ENCODE measurements at regions not wholly inside any gene's neighbourhood (a gene's known extent, or its start where the extent isn't known, plus 50 kb on each side); places are given as distances from the start of the nearest gene placed in this dataset.

GRCh38 chr5:2992806-2993205 lies 241.3 kb upstream of the IRX2 start:
- no peak for DNase-seq (ENCODE audit: low read depth in 2 of 2)

- DNase-seq (ENCODE audit: low read depth in 2 of 2), result no peak
Measured at GRCh38 chr5:2991884-2992283, 240.4 kb upstream of the IRX2 start.

- no peak for DNase-seq (ENCODE audit: low read depth in 2 of 2)
Measured at GRCh38 chr5:2989517-2989916, 238.0 kb upstream of the IRX2 start.

DNA sequence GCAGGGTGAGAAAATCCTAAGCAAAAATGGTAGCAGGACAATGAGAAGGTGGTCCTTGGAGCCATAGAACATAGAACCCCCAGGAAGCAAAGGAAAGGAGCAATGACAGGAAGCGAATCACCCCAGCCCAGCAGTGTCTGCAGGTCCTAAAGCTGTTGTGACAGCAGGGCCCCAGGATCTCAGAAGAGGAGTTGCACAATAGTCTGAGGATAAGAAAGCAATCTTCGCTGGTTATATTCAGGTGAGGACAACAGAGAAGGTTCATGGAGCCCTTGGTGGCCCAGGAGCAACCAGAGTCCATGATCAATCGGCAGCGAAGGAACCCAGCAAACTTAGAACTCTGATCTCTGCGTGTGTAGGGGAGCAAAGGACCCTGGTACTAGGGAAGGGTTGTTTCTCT lies 234.8 kb upstream of the IRX2 start:
- DNase-seq (ENCODE audit: low read depth in 2 of 2), result no peak

DNA sequence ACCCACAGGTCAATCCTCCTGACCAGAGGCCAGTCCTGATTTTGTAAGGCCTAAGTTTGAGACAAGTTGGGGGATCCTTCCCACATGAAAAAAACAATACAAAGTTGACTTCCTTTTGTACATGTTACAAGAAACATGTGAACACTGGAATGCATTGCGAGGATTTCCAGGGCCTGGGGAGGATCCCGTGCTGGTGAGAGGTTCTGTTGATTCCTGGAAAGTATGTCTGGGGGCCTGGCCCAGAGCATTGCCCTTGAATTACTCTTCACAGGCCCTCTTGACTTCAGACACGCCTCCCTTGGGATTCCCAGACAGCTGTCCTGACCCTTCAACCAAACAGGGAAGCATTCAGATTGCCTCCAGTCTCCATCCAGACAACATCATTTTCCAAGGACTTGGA lies 234.2 kb upstream of the IRX2 start:
- no peak for DNase-seq (ENCODE audit: low read depth in 2 of 2)

DNA sequence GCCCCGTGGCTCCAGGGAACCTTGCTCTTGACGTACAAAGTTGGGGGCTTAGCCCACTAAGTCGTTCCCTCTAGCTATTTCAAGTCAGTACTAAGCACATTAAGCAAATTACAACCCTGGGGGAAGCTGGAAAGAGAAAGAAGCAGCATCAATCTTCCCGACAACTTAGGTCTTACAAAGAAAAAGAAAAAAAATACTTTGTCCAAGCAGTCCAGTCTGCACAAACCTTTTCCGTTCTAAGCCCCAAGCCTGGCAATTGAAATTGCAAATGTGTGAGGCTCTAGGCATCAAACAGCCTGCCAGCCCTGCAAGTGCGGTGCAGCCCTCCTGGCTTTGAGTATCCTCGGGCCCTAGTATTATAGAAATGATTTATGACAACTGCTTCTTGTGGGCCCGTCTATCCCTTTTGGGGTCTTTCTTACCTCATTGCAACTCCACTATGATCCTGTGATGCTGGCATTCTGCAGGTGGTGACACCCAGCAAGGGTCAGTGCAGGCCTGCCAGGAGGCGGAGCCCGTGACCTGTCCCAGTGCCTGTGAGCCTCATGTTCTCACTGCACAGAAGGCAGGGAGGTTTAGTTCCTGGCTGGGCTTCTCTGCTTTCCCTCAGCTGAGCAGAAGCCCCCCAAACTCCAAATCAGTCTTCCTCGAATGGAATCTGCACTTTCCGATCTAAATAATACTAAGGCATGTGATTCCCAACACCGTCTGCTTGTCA lies 232.3 kb upstream of the IRX2 start:
- DNase-seq (ENCODE audit: low read depth in 2 of 2), result no peak

DNA sequence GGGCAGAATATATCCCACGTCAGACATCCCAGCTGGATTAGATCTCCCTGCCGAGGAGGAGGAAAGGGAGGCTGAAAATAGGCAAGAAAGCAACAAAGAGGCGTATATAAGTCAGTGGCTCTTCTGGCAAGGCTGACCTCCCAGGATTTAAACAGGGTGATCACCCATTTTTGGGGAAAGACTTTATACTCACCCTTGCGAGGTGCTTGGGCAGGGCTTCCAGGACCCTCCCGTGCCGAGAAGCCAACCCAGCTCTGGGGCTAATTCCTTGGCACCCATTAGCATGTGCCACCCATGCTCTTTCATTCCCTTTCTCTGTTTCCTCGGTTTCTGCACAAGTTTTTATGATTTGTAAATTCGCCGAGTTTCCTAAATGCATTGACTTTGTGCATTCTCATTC lies 230.2 kb upstream of the IRX2 start:
- no peak for DNase-seq (ENCODE audit: low read depth in 2 of 2)

GRCh38 chr5:2981035-2981434 lies 229.6 kb upstream of the IRX2 start:
- DNase-seq (ENCODE audit: low read depth in 2 of 2), result no peak

- DNase-seq (ENCODE audit: low read depth in 2 of 2), result no peak
Measured at GRCh38 chr5:2960294-2960693, 208.8 kb upstream of the IRX2 start.

- DNase-seq (ENCODE audit: low read depth in 2 of 2), result no peak
Measured at GRCh38 chr5:2958976-2959375, 207.5 kb upstream of the IRX2 start.

DNA sequence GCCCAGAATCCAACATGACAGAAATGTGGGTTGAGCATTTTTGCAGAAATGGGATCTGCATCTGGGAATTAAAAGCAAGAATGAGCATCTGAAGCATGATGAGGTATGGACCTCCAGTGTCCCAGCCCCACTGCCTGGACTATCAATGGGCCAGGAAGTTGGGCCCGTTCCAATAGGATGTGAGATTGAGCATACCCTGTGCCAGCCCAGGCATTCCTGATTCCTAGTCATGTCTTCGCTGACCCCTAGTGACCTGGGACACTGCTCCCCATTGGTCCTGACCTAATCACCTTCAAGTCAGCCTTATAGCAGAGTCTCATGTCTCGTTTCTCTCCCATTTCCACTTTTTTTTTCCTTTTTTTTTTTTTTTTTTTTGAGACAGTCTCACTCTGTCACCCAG lies 197.4 kb upstream of the IRX2 start:
- DNase-seq (ENCODE audit: low read depth in 2 of 2), result no peak

GRCh38 chr5:2946315-2946714 lies 194.8 kb upstream of the IRX2 start:
- no peak for DNase-seq (ENCODE audit: low read depth in 2 of 2)

- DNase-seq (ENCODE audit: low read depth in 2 of 2), result no peak
Measured at GRCh38 chr5:2936413-2936812, 184.9 kb upstream of the IRX2 start.

- no peak for DNase-seq (ENCODE audit: low read depth in 2 of 2)
Measured at GRCh38 chr5:2929779-2930178, 178.3 kb upstream of the IRX2 start.

- DNase-seq (ENCODE audit: low read depth in 2 of 2), result no peak
Measured at GRCh38 chr5:2921651-2922050, 170.2 kb upstream of the IRX2 start.

- DNase-seq (ENCODE audit: low read depth in 2 of 2), result no peak
Measured at GRCh38 chr5:2921176-2921575, 169.7 kb upstream of the IRX2 start.

DNA sequence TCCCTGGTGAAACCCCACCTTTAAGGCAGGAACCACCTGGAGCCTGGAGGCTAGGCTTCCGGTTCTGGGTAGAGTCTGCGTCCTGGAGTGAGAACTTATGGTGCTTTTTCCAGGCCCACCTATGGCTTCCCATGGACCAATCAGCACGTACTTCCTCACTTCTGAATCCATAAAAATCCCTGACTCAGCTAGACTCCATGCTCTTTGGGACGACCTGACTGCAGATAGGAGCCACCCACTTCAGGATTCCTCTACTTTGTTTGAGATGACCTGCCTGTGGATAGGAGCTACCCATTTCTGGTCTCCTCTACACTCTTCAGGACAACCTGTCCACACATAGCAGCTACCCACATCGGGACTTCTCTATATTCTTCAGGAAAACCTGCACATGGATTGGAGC lies 168.8 kb upstream of the IRX2 start:
- no peak for DNase-seq (ENCODE audit: low read depth in 2 of 2)

- no peak for DNase-seq (ENCODE audit: low read depth in 2 of 2)
Measured at GRCh38 chr5:2919310-2920018, 168.0 kb upstream of the IRX2 start.

DNA sequence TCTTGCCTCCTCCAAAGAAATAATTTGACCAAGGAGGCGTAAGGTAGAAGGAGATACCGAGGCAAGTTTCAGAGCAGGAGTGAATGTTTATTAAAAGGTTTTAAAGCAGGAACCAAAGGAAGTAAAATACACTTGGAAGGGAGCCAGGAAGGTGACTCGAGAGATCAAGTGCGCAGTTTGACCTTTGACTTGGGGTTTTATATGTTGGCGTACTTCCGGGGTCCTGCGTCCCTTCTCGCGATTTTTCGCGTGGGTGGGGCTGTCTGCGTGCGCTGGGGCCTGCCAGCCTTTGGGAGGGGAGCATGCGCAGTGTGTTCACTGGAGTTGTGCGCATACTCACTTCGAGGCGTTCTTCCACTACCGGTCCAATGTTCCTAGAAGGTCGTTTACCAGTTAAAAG lies 166.0 kb upstream of the IRX2 start:
- no peak for DNase-seq (ENCODE audit: low read depth in 2 of 2)

GRCh38 chr5:2917093-2917492 lies 165.6 kb upstream of the IRX2 start:
- DNase-seq (ENCODE audit: low read depth in 2 of 2), result no peak

DNA sequence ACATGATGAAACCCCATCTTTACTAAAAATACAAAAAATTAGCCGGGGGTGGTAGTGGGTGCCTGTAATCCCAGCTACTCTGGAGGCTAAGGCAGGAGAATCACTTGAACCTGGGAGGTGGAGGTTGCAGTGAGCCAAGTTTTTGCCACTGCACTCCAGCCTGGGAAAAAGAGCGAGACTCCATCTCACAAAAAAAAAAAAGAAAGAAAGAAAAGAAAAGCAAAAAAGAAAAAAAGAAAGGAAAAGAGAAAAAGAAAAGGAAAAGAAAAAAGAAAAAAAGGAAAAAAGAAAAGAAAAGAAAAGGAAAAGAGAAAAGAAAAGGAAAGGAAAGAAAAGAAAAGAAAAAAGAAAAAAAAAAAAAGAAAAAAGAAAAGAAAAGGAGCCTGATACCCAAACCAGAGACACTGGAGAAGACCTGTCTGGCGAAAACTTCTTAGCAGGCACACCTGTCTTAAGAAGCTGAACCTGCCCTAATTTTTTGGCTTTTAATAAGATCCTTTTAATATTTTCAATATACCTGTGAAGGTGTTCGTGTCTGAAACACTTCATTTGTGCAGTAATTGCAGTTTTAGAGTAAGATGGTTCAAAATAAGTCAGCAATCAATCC lies 164.7 kb upstream of the IRX2 start:
- no peak for DNase-seq (ENCODE audit: low read depth in 2 of 2)

DNA sequence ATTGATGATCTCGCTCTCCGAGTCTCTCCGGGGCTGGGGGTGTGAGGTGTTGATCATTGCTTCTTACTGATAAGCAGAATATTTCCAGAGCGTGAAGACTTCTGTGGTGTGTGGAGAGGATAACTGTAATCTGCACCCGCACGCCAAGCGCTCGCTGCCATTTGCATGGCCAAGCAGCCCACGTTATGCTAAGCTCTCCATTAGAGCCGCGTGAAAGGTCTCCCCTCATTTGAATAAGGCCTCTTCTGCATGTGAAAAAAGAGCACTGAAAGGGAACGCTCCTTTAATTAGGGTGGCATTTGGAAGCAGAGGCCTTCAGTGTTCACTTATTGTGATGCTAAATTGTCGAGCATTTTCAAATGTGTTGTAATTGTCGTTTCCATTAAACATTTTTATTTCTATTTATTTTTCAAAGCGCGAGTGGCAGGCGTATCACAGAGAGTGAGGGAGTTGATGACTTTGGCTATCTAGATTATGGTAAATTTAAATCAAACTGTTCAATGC lies 163.6 kb upstream of the IRX2 start:
- DNase-seq (ENCODE audit: low read depth in 2 of 2), result no peak

- no peak for DNase-seq (ENCODE audit: low read depth in 2 of 2)
Measured at GRCh38 chr5:2914022-2914661, 162.7 kb upstream of the IRX2 start.
